Coronary artery (tissue), 2 donors: ENCODE measurements at regions not wholly inside any gene's neighbourhood (a gene's known extent, or its start where the extent isn't known, plus 50 kb on each side); places are given as distances from the start of the nearest gene placed in this dataset.

Experiments used
- DNase-seq: peaks from one replicate; pipeline ENCODE4 v3.0.0-alpha.2; 2017; ENCODE audit warnings: low spot score
- H3K27ac ChIP-seq, 2 donors: fragments of 200-600 bp; sonication (generic); one replicate each; pipeline ENCODE4 v1.5.1; 2016 to 2019
- H3K4me3 ChIP-seq: fragments of 200-600 bp; sonication (generic); 2 replicates; pipeline ENCODE4 v1.5.1; 2016; ENCODE audit warnings: mild to moderate bottlenecking, moderate library complexity
- CTCF ChIP-seq: fragments of 200-600 bp; sonication (generic); IDR thresholded peaks from one replicate; pipeline ENCODE4 v1.5.1; 2019; ENCODE audit warnings: antibody characterized with exemption

GRCh38 chr5:35370871-35371270 lies 140.6 kb upstream of the PRLR start:
- DNase-seq, result no peak
- Histone ChIP-seq H3K4me3 (no peak overlapping the region), H3K27ac (no peak overlapping the region)
- no peak for TF ChIP-seq CTCF

- no peak overlapping the region for H3K4me3 ChIP-seq
- no peak for TF ChIP-seq CTCF
- H3K27ac ChIP-seq, result no peak overlapping the region
- no peak for DNase-seq
These were observed 139.9 kb upstream of the PRLR start for GRCh38 chr5:35369965-35370790.

- H3K27ac ChIP-seq, result no peak overlapping the region
- TF ChIP-seq CTCF, result no peak
- no peak overlapping the region for H3K4me3 ChIP-seq
These were observed 137.2 kb upstream of the PRLR start for GRCh38 chr5:35367526-35367925.

GRCh38 chr5:35365758-35366157 lies 135.5 kb upstream of the PRLR start:
- H3K4me3 ChIP-seq, result no peak overlapping the region
- TF ChIP-seq CTCF, result no peak
- no peak overlapping the region for H3K27ac ChIP-seq
- DNase-seq, result no peak

More at GRCh38 chr5:35367526-35367925, 137.2 kb upstream of the PRLR start:
- DNase-seq, result no peak

GRCh38 chr5:35364350-35364749 lies 134.1 kb upstream of the PRLR start:
- TF ChIP-seq CTCF, result no peak
- no peak for DNase-seq
- Histone ChIP-seq H3K27ac (no peak overlapping the region), H3K4me3 (no peak overlapping the region)

DNA sequence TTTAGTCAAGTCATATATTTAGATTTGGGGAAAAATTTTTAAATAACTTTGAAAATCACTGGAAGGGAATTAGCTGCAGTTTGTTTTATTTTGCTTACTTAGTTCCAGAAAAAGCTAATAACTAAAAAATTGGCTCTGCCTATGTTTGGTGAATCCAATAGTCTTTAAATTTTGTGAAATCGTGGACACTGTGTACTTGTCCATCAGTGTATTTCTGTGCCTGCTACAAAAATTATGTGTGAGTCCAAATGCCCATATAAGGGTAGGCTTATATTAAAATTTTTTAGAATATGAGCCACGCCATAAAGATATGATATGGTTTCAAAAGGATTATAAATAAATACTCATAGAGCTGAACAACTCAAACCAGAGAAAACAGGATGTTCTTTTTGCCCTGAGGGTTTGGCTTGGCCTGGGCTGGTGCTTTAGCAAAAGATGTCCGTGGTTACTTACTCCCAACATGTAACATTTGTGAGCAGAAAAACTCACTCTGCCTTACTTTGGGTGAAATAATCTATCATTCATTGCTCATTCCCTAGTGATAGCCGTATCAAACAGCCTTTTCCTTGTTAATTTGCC lies 133.2 kb upstream of the PRLR start:
- no peak for DNase-seq
- TF ChIP-seq CTCF, result no peak
- H3K4me3 ChIP-seq, result no peak overlapping the region
- H3K27ac ChIP-seq, result no peak overlapping the region

DNA sequence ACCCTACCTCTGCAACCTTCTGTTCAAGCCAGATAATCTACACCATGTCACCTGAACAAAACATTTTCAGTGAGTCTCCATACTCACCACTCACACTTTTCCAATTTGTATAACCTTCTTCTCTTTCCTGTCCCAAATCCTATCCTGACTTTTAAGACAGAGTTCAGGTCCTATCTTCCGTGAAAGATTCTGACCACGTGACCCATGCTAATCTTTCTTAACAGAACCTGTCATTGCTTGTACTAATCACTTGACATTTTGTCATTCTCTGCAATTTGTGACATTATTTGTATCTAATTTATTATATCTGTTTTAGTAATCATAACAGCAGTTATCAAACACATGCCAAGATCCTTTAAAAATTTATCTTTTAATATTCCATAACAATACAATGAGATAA lies 132.5 kb upstream of the PRLR start:
- TF ChIP-seq CTCF, result no peak
- DNase-seq, result no peak
- no peak overlapping the region for H3K27ac ChIP-seq
- H3K4me3 ChIP-seq, result no peak overlapping the region
